Liver (tissue), 8 donors: ENCODE measurements at regions not wholly inside any gene's neighbourhood (a gene's known extent, or its start where the extent isn't known, plus 50 kb on each side); places are given as distances from the start of the nearest gene placed in this dataset.

Source experiments
- DNase-seq: peaks from one replicate; pipeline ENCODE4 v3.0.0-alpha.2; 2017; ENCODE audit warnings: low spot score
- H3K27ac ChIP-seq, 2 donors: one replicate each; pipeline ENCODE4 v1.7.0; 2013; ENCODE audit warnings: inconsistent platforms in 2 of 2, low read length in 2 of 2, control low read depth in 1 of 2, low read depth in 1 of 2, mild to moderate bottlenecking in 1 of 2
- H3K27me3 ChIP-seq, 4 donors: one replicate each; pipeline versions ENCODE4 v1.6.1 to v1.7.0; 2013; ENCODE audit warnings: low read length in 3 of 4, inconsistent platforms in 1 of 4, mild to moderate bottlenecking in 1 of 4, moderate library complexity in 1 of 4; ENCODE audit not compliant: control insufficient read depth in 4 of 4, insufficient read depth in 4 of 4
- H3K36me3 ChIP-seq, 4 donors: one replicate each; pipeline versions ENCODE4 v1.6.1 to v1.7.0; 2013; ENCODE audit warnings: low read length in 3 of 4, mild to moderate bottlenecking in 3 of 4, low read depth in 1 of 4, moderate library complexity in 1 of 4; ENCODE audit not compliant: control insufficient read depth in 4 of 4, insufficient read depth in 3 of 4
- H3K4me1 ChIP-seq, 4 donors: one replicate each; pipeline versions ENCODE4 v1.6.1 to v1.7.0; 2013; ENCODE audit warnings: low read length in 3 of 4, mild to moderate bottlenecking in 3 of 4, moderate library complexity in 1 of 4; ENCODE audit not compliant: control insufficient read depth in 4 of 4, insufficient read depth in 4 of 4
- H3K4me3 ChIP-seq, 3 donors: one replicate each; pipeline versions ENCODE4 v1.6.1 to v1.7.0; 2013; ENCODE audit warnings: low read length in 3 of 3, control low read depth in 1 of 3, low read depth in 1 of 3, mild to moderate bottlenecking in 1 of 3
- H3K9ac ChIP-seq, 2 donors: one replicate each; pipeline ENCODE4 v1.7.0; 2013; ENCODE audit warnings: low read length in 2 of 2, mild to moderate bottlenecking in 2 of 2, moderate library complexity in 2 of 2, control low read depth in 1 of 2, low read depth in 1 of 2
- H3K9me3 ChIP-seq, 4 donors: one replicate each; pipeline versions ENCODE4 v1.6.1 to v1.7.0; 2013; ENCODE audit warnings: low read length in 3 of 4; ENCODE audit not compliant: control insufficient read depth in 4 of 4
- ATF3 ChIP-seq: IDR thresholded peaks from 2 replicates; pipeline ENCODE4 v1.6.1; 2016; ENCODE audit warnings: antibody characterized with exemption
- CTCF ChIP-seq: fragments of 150-350 bp; IDR thresholded peaks from 2 replicates; pipeline ENCODE4 v1.5.1; 2017; ENCODE audit warnings: improper control_type of control experiment, low read depth, low read length; ENCODE audit not compliant: missing input control
- EGR1 ChIP-seq, 2 donors: IDR thresholded peaks; 2 replicates each; pipeline ENCODE4 v1.6.1; 2016 to 2018; ENCODE audit warnings: antibody characterized with exemption in 2 of 2, low read depth in 2 of 2
- FOXA1 ChIP-seq: IDR thresholded peaks from 2 replicates; pipeline ENCODE4 v1.6.1; 2016; ENCODE audit warnings: antibody characterized with exemption
- FOXA2 ChIP-seq: IDR thresholded peaks from 2 replicates; pipeline ENCODE4 v1.6.1; 2016; ENCODE audit warnings: antibody characterized with exemption
- GABPA ChIP-seq, 2 donors: IDR thresholded peaks in 1 of 2; conservative IDR thresholded peaks in 1 of 2; 2 replicates each; pipeline ENCODE4 v1.6.1; 2016; ENCODE audit warnings: antibody characterized with exemption in 2 of 2, mild to moderate bottlenecking in 1 of 2, moderate library complexity in 1 of 2
- HNF4A ChIP-seq, 2 donors: conservative IDR thresholded peaks; 2 replicates each; pipeline ENCODE4 v1.6.1; 2016; ENCODE audit warnings: antibody characterized with exemption in 2 of 2, mild to moderate bottlenecking in 2 of 2
- HNF4G ChIP-seq: IDR thresholded peaks from 2 replicates; pipeline ENCODE4 v1.6.1; 2016; ENCODE audit warnings: antibody characterized with exemption
- NR2F2 ChIP-seq: IDR thresholded peaks from 2 replicates; pipeline ENCODE4 v1.6.1; 2016; ENCODE audit warnings: antibody characterized with exemption
- RAD21 ChIP-seq, 2 donors: IDR thresholded peaks; 2 replicates each; pipeline ENCODE4 v1.6.1; 2016; ENCODE audit warnings: antibody characterized with exemption in 2 of 2, mild to moderate bottlenecking in 2 of 2
- REST ChIP-seq: IDR thresholded peaks from 2 replicates; pipeline ENCODE4 v1.6.1; 2016; ENCODE audit warnings: antibody characterized with exemption, mild to moderate bottlenecking
- SP1 ChIP-seq: IDR thresholded peaks from 2 replicates; pipeline ENCODE4 v1.6.1; 2018; ENCODE audit warnings: antibody characterized with exemption, mild to moderate bottlenecking
- TAF1 ChIP-seq: conservative IDR thresholded peaks from 2 replicates; pipeline ENCODE4 v1.6.1; 2016; ENCODE audit warnings: antibody characterized with exemption, mild to moderate bottlenecking
- ZBTB33 ChIP-seq: IDR thresholded peaks from 2 replicates; pipeline ENCODE4 v1.6.1; 2016; ENCODE audit warnings: antibody characterized with exemption
- WGBS: extraction: QIAGEN DNeasy Blood & Tissue Kit; methylation state at CpG from one replicate; pipeline ENCODE4 v1.1.7; 2013; 5-methylcytosine and 5-hydroxymethylcytosine counted together
- donor health status: healthy.
- donor health status: healthy.
- donor health status: healthy.
- donor health status: healthy.
- donor health status: healthy.

GRCh38 chr5:89087551-89088318 is 204.8 kb upstream of the MEF2C start:
- H3K4me3 ChIP-seq = no peak overlapping the region
- WGBS = 75% methylated on average over 12 of the region's 12 CpGs
- H3K27me3 ChIP-seq = no peaks in the 10 kb centered on the region
- no peak for DNase-seq
- no peaks in the 10 kb centered on the region for H3K9me3 ChIP-seq
- TF ChIP-seq REST = no peak
- no peak for TF ChIP-seq RAD21 (IDR thresholded peaks at IDR 0.05)
- no peak for TF ChIP-seq FOXA1
- no peak for TF ChIP-seq ZBTB33
- TF ChIP-seq NR2F2 = no peak
- no peak for TF ChIP-seq HNF4G
- TF ChIP-seq FOXA2 = no peak
- no peak for TF ChIP-seq HNF4A (conservative IDR thresholded peaks at IDR 0.05)
- no peak for TF ChIP-seq CTCF
- TF ChIP-seq ATF3 = no peak
- TF ChIP-seq SP1 = no peak
- TF ChIP-seq TAF1 = no peak
- no peak overlapping the region for H3K9ac ChIP-seq
- H3K27ac ChIP-seq = no peak overlapping the region
- no peaks in the 10 kb centered on the region for H3K36me3 ChIP-seq
- H3K4me1 ChIP-seq = no peaks in the 10 kb centered on the region

- TF ChIP-seq ATF3 (no peak), NR2F2 (no peak), FOXA2 (no peak), RAD21 (IDR thresholded peaks at IDR 0.05) (no peak), EGR1 (IDR thresholded peaks at IDR 0.05; ENCODE audit: low read depth in 2 of 2) (no peak), GABPA (IDR thresholded peaks at IDR 0.05 in 1 of 2, conservative IDR thresholded peaks at IDR 0.05 in 1 of 2) (no peak), HNF4G (no peak), REST (no peak)
- Histone ChIP-seq H3K36me3 (no peaks in the 10 kb centered on the region), H3K4me3 (no peak overlapping the region), H3K27me3 (no peaks in the 10 kb centered on the region), H3K9ac (no peak overlapping the region), H3K9me3 (no peaks in the 10 kb centered on the region), H3K4me1 (no peaks in the 10 kb centered on the region), H3K27ac (no peak overlapping the region)
- 89% methylated on average over 2 of the region's 2 CpGs for WGBS
- DNase-seq = no peak
These were observed 204.1 kb upstream of the MEF2C start for GRCh38 chr5:89087128-89087527.
